GM12891 (cell line): ENCODE measurements at regions not wholly inside any gene's neighbourhood (a gene's known extent, or its start where the extent isn't known, plus 50 kb on each side); places are given as distances from the start of the nearest gene placed in this dataset.

Experiments used
- POLR2A ChIP-seq: IDR thresholded peaks from 2 replicates; pipeline ENCODE4 v1.6.1; 2011; ENCODE audit warnings: low read depth, low read length, control low read depth
- POLR2AphosphoS5 ChIP-seq: IDR thresholded peaks from 2 replicates; pipeline ENCODE4 v1.6.1; 2011; ENCODE audit warnings: low read depth, low read length, control low read depth
- TAF1 ChIP-seq: IDR thresholded peaks from 2 replicates; pipeline ENCODE4 v1.6.1; 2011; ENCODE audit warnings: low read depth, low read length, control low read depth

DNA sequence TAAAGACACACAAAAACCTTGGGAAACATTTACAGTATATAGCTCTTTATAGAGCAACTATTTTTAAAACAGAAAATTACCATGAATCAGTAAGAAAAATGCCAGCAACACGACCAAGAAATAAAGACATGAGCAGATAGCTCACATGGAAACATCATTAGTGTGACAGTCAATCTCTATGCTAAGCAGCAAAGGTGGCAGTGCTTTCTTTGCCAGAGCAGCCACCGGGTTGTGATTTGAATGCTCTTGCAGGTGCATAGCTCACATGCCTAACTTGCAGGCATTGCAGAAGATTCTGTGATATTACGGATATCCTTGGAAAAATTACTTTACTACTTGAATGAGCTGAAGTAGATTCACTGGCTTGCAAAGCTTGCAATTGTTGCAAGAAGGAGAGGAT lies 652.9 kb upstream of the C16orf82 start:
- TF ChIP-seq POLR2AphosphoS5 = no peak
- no peak for TF ChIP-seq POLR2A
- TF ChIP-seq TAF1 = no peak
